Breast epithelium (tissue), 4 donors: ENCODE measurements at regions not wholly inside any gene's neighbourhood (a gene's known extent, or its start where the extent isn't known, plus 50 kb on each side); places are given as distances from the start of the nearest gene placed in this dataset.
A peak's percentile ranks its signal among the peaks of the same experiment; 100 is the strongest.

Experiments used
- DNase-seq, 2 donors: peaks; one replicate each; pipeline ENCODE4 v3.0.0-alpha.2; 2019; ENCODE audit warnings: low spot score in 2 of 2
- H3K27ac ChIP-seq, 2 donors: fragments of 200-600 bp; sonication (generic) in 1 of 2; one replicate each; pipeline ENCODE4 v1.5.1; 2016 to 2019; ENCODE audit warnings: mild to moderate bottlenecking in 1 of 2
- H3K27me3 ChIP-seq, 2 donors: fragments of 200-600 bp; sonication (generic) in 1 of 2; one replicate each; pipeline versions ENCODE4 v1.5.1 to v1.6.0; 2017 to 2019; ENCODE audit warnings: control low read depth in 1 of 2, mild to moderate bottlenecking in 1 of 2
- H3K36me3 ChIP-seq: fragments of 200-600 bp; one replicate; pipeline ENCODE4 v1.5.1; 2019
- H3K4me1 ChIP-seq, 2 donors: fragments of 200-600 bp; sonication (generic); one replicate each; pipeline ENCODE4 v1.5.1; 2016 to 2019; ENCODE audit warnings: control low read depth in 1 of 2
- H3K4me3 ChIP-seq, 3 donors: fragments of 200-600 bp; sonication (generic); 1 replicate in 2 of 3; 2 replicates in 1 of 3; pipeline ENCODE4 v1.5.1; 2016 to 2019; ENCODE audit warnings: mild to moderate bottlenecking in 3 of 3, moderate library complexity in 2 of 3
- H3K9me3 ChIP-seq, 2 donors: fragments of 200-600 bp; sonication (generic) in 1 of 2; one replicate each; pipeline ENCODE4 v1.5.1; 2016 to 2019; ENCODE audit warnings: control low read depth in 1 of 2
- POLR2A ChIP-seq: fragments of 450-650 bp; IDR thresholded peaks from one replicate; pipeline ENCODE4 v1.6.1; 2016; ENCODE audit warnings: antibody characterized with exemption, mild to moderate bottlenecking, moderate library complexity
- POLR2AphosphoS5 ChIP-seq, 3 donors: sonication (generic); formaldehyde crosslinking; IDR thresholded peaks; one replicate each; pipeline ENCODE4 v1.6.1; 2017; ENCODE audit warnings: antibody characterized with exemption in 3 of 3
- intact Hi-C: fragments of 100-400 bp; cut with DNase I; formaldehyde crosslinking; loops from one replicate; pipeline ENCODE4 v1.15.1; 2023; ENCODE audit warnings: low total_unique reads
- TF ChIP-seq, protein P1 (sequence below), 3 donors: fragments of 450-650 bp; IDR thresholded peaks; one replicate each; pipeline ENCODE4 v1.5.1; 2016 to 2017; ENCODE audit warnings: antibody characterized with exemption in 3 of 3, mild to moderate bottlenecking in 3 of 3, moderate library complexity in 3 of 3

DNA sequence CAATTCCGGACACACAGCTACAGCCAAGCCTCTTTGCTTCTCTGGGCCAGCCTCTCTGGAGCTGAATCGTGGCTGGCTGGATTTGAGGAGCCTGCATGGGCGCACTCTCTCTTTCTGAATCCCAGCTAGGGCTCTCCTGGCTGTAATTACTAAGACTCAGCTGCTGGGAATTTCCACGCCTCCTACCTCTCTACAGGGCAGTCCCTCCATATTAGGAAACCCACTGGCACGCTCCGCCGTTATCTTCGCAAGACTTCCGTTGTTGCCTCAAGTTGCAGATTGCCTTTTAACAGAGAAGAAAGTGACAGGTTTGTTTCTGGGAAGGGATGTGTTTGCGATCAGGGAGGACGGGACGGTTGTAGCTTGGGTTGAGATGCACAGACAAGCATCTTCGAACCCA lies 188.4 kb upstream of the NLRP1 start:
- H3K9me3 ChIP-seq: no peaks in the 10 kb centered on the region
- peaks cover 0 to 20% of the 10 kb centered on the region in 2 donors for H3K27me3 ChIP-seq
- intact Hi-C loops: no loop called here
- no peaks in the 10 kb centered on the region for H3K36me3 ChIP-seq
- no peaks in the 10 kb centered on the region for H3K4me1 ChIP-seq
- no peak overlapping the region for H3K27ac ChIP-seq
- no peak overlapping the region for H3K4me3 ChIP-seq
- no peak for TF ChIP-seq POLR2A
- TF ChIP-seq, protein P1, sequence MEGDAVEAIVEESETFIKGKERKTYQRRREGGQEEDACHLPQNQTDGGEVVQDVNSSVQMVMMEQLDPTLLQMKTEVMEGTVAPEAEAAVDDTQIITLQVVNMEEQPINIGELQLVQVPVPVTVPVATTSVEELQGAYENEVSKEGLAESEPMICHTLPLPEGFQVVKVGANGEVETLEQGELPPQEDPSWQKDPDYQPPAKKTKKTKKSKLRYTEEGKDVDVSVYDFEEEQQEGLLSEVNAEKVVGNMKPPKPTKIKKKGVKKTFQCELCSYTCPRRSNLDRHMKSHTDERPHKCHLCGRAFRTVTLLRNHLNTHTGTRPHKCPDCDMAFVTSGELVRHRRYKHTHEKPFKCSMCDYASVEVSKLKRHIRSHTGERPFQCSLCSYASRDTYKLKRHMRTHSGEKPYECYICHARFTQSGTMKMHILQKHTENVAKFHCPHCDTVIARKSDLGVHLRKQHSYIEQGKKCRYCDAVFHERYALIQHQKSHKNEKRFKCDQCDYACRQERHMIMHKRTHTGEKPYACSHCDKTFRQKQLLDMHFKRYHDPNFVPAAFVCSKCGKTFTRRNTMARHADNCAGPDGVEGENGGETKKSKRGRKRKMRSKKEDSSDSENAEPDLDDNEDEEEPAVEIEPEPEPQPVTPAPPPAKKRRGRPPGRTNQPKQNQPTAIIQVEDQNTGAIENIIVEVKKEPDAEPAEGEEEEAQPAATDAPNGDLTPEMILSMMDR (IDR thresholded peaks at IDR 0.05): no peak
- no peak for TF ChIP-seq POLR2AphosphoS5 (IDR thresholded peaks at IDR 0.05)
- peak in 1 of 2 donors; percentile 17 for DNase-seq

DNA sequence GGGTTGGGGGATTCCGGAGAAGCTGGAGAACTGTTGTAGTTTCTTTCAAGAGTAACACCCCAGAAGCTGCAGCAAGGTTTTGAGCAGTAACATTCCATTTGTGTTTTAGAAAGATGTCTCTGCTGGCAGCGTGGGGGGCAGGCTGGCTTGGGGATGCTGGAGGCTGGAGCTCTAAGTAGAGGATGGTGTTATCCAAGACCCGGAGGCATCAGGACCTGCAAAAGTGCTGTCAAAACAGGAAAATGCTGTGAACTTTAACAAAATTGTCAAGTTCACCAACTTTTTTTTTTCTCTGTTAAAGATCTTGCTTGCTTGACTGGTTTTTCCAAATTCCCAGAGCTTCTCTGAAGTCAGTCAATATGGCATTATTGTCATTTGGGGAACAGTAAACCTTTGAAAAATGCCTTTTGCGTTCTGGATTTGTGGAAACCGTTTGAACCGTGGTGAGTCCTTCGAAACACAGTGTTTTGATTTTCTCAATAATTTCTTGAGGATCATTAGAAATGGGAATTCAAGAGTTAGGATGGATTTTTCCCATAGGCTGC lies 189.6 kb upstream of the NLRP1 start:
- Histone ChIP-seq H3K27me3 (peaks cover 0 to 19% of the 10 kb centered on the region in 2 donors), H3K9me3 (no peaks in the 10 kb centered on the region), H3K36me3 (no peaks in the 10 kb centered on the region), H3K27ac (no peak overlapping the region), H3K4me1 (no peaks in the 10 kb centered on the region), H3K4me3 (no peak overlapping the region)
- intact Hi-C loops: no loop called here
- no peak for DNase-seq
- TF ChIP-seq POLR2A: no peak
- TF ChIP-seq, protein P1 (IDR thresholded peaks at IDR 0.05): no peak
- no peak for TF ChIP-seq POLR2AphosphoS5 (IDR thresholded peaks at IDR 0.05)

DNA sequence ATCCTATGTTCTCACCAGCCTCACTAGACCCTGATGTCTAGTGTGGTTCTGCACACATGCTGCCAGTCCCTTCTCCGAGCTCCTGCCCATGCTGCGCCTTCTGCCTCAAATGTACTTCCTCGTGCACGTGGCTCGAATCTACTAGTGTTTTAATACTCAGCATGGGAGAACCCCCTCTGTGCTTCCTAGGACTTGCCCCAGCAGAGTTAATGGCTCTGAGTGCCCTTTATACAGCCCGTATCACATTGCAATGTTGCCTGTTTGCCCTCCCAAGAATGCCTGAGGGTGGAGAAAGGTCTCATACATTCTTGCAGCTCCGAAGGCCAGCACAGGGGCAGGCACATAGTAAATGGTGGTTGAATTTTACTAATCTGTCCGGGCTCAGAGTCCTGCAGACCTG lies 190.8 kb upstream of the NLRP1 start:
- Histone ChIP-seq H3K27me3 (peaks cover 0 to 10% of the 10 kb centered on the region in 2 donors), H3K27ac (no peak overlapping the region), H3K4me1 (no peaks in the 10 kb centered on the region), H3K9me3 (no peaks in the 10 kb centered on the region), H3K4me3 (no peak overlapping the region), H3K36me3 (no peaks in the 10 kb centered on the region)
- no peak for DNase-seq
- TF ChIP-seq POLR2A: no peak
- no peak for TF ChIP-seq POLR2AphosphoS5 (IDR thresholded peaks at IDR 0.05)
- TF ChIP-seq, protein P1 (IDR thresholded peaks at IDR 0.05): no peak
- intact Hi-C loops: no loop called here

DNA sequence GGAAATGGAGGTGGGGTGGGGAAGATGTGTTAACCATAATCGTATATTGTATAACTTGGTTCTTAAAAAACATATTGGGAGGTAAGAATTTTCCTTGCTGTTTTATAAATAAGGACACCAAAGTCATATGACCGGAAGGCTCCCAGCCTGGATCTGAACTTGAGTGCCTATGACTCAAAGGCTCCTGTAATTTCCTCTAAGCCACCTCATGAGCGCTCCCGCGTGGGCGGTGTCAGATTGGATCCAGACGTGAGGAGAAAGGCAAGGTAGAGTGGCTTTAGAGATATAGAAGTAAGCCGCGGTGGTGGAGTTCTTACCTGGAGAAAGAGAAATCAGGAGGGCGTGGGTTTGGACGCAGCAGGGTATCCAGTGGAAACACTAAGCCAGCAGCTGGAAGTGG lies 196.2 kb upstream of the NLRP1 start:
- Histone ChIP-seq H3K4me1 (no peaks in the 10 kb centered on the region), H3K36me3 (no peaks in the 10 kb centered on the region), H3K27me3 (no peaks in the 10 kb centered on the region), H3K4me3 (no peak overlapping the region), H3K27ac (no peak overlapping the region), H3K9me3 (peaks cover 12 to 21% of the 10 kb centered on the region in 2 donors)
- DNase-seq: no peak
- TF ChIP-seq, protein P1 (IDR thresholded peaks at IDR 0.05): no peak
- no peak for TF ChIP-seq POLR2A
- no peak for TF ChIP-seq POLR2AphosphoS5 (IDR thresholded peaks at IDR 0.05)
- intact Hi-C loops: no loop called here

DNA sequence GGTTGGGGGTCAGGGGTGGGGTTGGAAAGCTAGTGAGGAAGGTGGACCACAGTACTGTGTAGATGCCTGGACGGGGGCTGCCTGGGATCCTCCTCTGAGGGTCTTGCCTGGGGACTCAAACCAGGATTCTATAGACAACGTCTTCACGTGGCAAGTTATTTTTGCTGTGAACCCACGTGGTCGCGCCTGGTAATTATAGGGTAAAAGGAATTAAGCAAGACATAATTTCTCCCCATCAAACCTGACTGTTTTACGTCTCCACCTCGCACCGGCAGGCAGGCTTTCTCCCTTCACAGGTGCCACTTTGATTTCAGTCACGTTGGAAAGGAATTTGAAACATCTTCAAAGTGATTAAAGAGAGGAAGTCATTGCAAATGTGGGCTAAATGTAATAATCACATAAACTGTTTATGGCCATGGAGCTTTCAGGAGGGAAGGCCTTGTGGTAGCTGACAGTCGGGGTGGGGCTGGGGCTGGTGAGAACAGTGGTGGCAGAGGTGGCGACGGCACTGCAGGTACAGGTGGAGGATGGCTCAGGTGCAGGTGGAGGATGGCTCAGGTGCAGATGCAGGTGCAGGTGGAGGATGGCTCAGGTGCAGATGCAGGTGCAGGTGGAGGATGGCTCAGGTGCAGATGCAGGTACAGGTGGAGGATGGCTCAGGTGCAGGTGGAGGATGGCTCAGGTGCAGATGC lies 197.1 kb upstream of the NLRP1 start:
- Histone ChIP-seq H3K4me3 (no peak overlapping the region), H3K27me3 (no peaks in the 10 kb centered on the region), H3K36me3 (no peaks in the 10 kb centered on the region), H3K4me1 (no peaks in the 10 kb centered on the region), H3K9me3 (peaks cover 12 to 21% of the 10 kb centered on the region in 2 donors), H3K27ac (no peak overlapping the region)
- DNase-seq: no peak
- intact Hi-C loops: no loop called here
- no peak for TF ChIP-seq POLR2AphosphoS5 (IDR thresholded peaks at IDR 0.05)
- TF ChIP-seq, protein P1 (IDR thresholded peaks at IDR 0.05): no peak
